MM.1S (cell line): ENCODE measurements at regions not wholly inside any gene's neighbourhood (a gene's known extent, or its start where the extent isn't known, plus 50 kb on each side); places are given as distances from the start of the nearest gene placed in this dataset.
A peak's percentile ranks its signal among the peaks of the same experiment; 100 is the strongest.

Experiments
- DNase-seq: peaks from one replicate; pipeline ENCODE4 v3.0.0-alpha.2; 2015
- H2AFZ ChIP-seq: fragments of 300-600 bp; sonication (generic); 2 replicates; pipeline ENCODE4 v1.6.0; 2016; ENCODE audit warnings: antibody characterized with exemption, low read length
- H3F3A ChIP-seq: fragments of 300-600 bp; sonication (generic); 2 replicates; pipeline ENCODE4 v1.6.1; 2016; ENCODE audit warnings: mild to moderate bottlenecking, antibody characterized with exemption, low read length, moderate library complexity, mixed read lengths; ENCODE audit not compliant: insufficient read depth
- H3K27ac ChIP-seq: fragments of 300-600 bp; sonication (generic); 2 replicates; pipeline ENCODE4 v1.5.1; 2016; ENCODE audit warnings: mild to moderate bottlenecking, low read length
- H3K27me3 ChIP-seq: fragments of 300-600 bp; sonication (generic); replicated peaks from 2 replicates; pipeline ENCODE4 v1.6.0; 2016; ENCODE audit warnings: low read length; ENCODE audit not compliant: insufficient read depth
- H3K36me3 ChIP-seq: fragments of 300-600 bp; sonication (generic); replicated peaks from 2 replicates; pipeline ENCODE4 v1.6.1; 2016; ENCODE audit warnings: mild to moderate bottlenecking, low read length, mixed read lengths; ENCODE audit not compliant: insufficient read depth
- H3K4me1 ChIP-seq: fragments of 300-600 bp; sonication (generic); 2 replicates; pipeline ENCODE4 v1.6.1; 2016; ENCODE audit warnings: low read length, mixed read lengths
- H3K4me2 ChIP-seq: fragments of 300-600 bp; sonication (generic); 2 replicates; pipeline ENCODE4 v1.6.0; 2016; ENCODE audit warnings: low read depth, low read length
- H3K4me3 ChIP-seq: fragments of 300-600 bp; sonication (generic); 2 replicates; pipeline ENCODE4 v1.5.1; 2016; ENCODE audit warnings: low read length, mixed read lengths
- H3K79me2 ChIP-seq: fragments of 300-600 bp; sonication (generic); 2 replicates; pipeline ENCODE4 v1.6.1; 2016; ENCODE audit warnings: mixed run types, low read length, mixed read lengths
- H3K9ac ChIP-seq: fragments of 300-600 bp; sonication (generic); 2 replicates; pipeline ENCODE4 v1.6.1; 2016; ENCODE audit warnings: low read length, mixed read lengths
- H3K9me2 ChIP-seq: fragments of 300-600 bp; sonication (generic); replicated peaks from 2 replicates; pipeline ENCODE4 v1.6.1; 2016; ENCODE audit warnings: mild to moderate bottlenecking, low read length, mixed read lengths; ENCODE audit not compliant: insufficient read depth
- H3K9me3 ChIP-seq: fragments of 300-600 bp; sonication (generic); replicated peaks from 2 replicates; pipeline ENCODE4 v1.6.1; 2016; ENCODE audit warnings: mild to moderate bottlenecking, low read length, mixed read lengths; ENCODE audit not compliant: insufficient read depth
- H4K20me1 ChIP-seq: fragments of 300-600 bp; sonication (generic); 2 replicates; pipeline ENCODE4 v1.6.1; 2016; ENCODE audit warnings: mild to moderate bottlenecking, low read length, moderate library complexity, mixed read lengths; ENCODE audit not compliant: insufficient read depth
- EZH2 ChIP-seq: fragments of 300-600 bp; sonication (generic); optimal IDR thresholded peaks from 2 replicates; pipeline ENCODE3; 2017; ENCODE audit warnings: low read depth, mild to moderate bottlenecking, antibody characterized with exemption, low read length, mixed read lengths
- EZH2phosphoT487 ChIP-seq: fragments of 300-600 bp; sonication (generic); IDR thresholded peaks from 2 replicates; pipeline ENCODE4 v1.6.1; 2018; ENCODE audit warnings: antibody characterized with exemption, low read length
- TF ChIP-seq, protein P1 (sequence below): fragments of 300-600 bp; sonication (generic); IDR thresholded peaks from 2 replicates; pipeline ENCODE4 v1.5.1; 2016; ENCODE audit warnings: antibody characterized with exemption, low read length, mixed read lengths

DNA sequence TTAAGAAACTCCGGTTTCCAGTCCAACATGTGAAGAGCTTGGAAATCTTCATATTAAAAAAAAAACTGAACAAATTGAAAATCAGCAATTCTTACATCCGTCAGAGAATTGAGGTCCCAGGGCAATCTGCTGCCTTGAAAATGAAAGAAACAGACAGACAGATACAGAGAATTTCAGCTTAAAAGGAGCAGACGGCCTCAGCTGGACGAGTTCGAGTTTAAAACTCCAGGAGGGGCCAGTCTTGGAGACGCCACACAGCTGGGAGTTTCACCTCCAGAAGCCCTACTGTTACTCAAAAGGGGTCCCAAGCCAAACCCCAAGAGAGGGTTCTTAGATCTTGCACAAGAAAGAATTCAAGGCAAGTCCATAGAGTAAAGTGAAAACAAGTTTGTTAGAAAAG is 226.5 kb upstream of the ARL4C start:
- peak; percentile 14 for DNase-seq
- Histone ChIP-seq H3K4me1 (no peaks in the 10 kb centered on the region), H3K9ac (no peak overlapping the region), H3K79me2 (no peaks in the 10 kb centered on the region), H3K36me3 (no peaks in the 10 kb centered on the region), H3K4me3 (no peak overlapping the region), H4K20me1 (no peaks in the 10 kb centered on the region), H3F3A (no peaks in the 10 kb centered on the region), H2AFZ (no peak overlapping the region), H3K9me3 (no peaks in the 10 kb centered on the region), H3K9me2 (no peaks in the 10 kb centered on the region), H3K27ac (no peak overlapping the region), H3K27me3 (no peaks in the 10 kb centered on the region), H3K4me2 (no peak overlapping the region)
- TF ChIP-seq, protein P1, sequence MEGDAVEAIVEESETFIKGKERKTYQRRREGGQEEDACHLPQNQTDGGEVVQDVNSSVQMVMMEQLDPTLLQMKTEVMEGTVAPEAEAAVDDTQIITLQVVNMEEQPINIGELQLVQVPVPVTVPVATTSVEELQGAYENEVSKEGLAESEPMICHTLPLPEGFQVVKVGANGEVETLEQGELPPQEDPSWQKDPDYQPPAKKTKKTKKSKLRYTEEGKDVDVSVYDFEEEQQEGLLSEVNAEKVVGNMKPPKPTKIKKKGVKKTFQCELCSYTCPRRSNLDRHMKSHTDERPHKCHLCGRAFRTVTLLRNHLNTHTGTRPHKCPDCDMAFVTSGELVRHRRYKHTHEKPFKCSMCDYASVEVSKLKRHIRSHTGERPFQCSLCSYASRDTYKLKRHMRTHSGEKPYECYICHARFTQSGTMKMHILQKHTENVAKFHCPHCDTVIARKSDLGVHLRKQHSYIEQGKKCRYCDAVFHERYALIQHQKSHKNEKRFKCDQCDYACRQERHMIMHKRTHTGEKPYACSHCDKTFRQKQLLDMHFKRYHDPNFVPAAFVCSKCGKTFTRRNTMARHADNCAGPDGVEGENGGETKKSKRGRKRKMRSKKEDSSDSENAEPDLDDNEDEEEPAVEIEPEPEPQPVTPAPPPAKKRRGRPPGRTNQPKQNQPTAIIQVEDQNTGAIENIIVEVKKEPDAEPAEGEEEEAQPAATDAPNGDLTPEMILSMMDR, result no peak
- TF ChIP-seq EZH2, result no peak
- no peak for TF ChIP-seq EZH2phosphoT487

DNA sequence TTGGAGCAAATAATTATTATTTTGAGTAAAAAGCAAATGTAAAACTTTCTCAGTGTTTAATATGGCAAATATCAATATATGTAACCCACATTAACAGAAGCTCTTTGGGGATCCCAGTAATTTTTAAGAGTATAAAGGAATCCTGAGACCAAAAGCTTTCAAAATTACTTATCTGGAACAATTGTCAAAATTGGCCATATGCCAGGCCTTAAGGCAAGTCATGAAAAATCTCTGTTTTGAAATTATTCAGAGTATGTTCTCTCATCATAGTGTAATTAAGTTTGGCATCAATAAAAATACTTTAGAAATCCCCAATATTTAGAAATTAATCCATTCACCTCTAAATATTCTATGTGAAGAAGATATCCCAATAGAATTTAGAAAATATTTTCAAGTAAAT is 225.3 kb upstream of the ARL4C start:
- no peaks in the 10 kb centered on the region for H3K27me3 ChIP-seq
- no peaks in the 10 kb centered on the region for H3K9me2 ChIP-seq
- TF ChIP-seq, protein P1, result no peak
- TF ChIP-seq EZH2phosphoT487, result no peak
- no peak for TF ChIP-seq EZH2
- H3K36me3 ChIP-seq, result no peaks in the 10 kb centered on the region
- H3K4me1 ChIP-seq, result no peaks in the 10 kb centered on the region
- no peaks in the 10 kb centered on the region for H3F3A ChIP-seq
- no peak overlapping the region for H2AFZ ChIP-seq
- no peaks in the 10 kb centered on the region for H3K9me3 ChIP-seq
- no peak overlapping the region for H3K4me3 ChIP-seq
- H3K27ac ChIP-seq, result no peak overlapping the region
- H3K79me2 ChIP-seq, result no peaks in the 10 kb centered on the region
- H3K4me2 ChIP-seq, result no peak overlapping the region
- no peak overlapping the region for H3K9ac ChIP-seq
- no peaks in the 10 kb centered on the region for H4K20me1 ChIP-seq
- DNase-seq, result no peak

GRCh38 chr2:234719116-234719716 is 222.3 kb upstream of the ARL4C start:
- TF ChIP-seq EZH2phosphoT487, result no peak
- TF ChIP-seq, protein P1, result no peak
- no peaks in the 10 kb centered on the region for H3K4me1 ChIP-seq
- no peak overlapping the region for H3K9ac ChIP-seq
- H3K4me3 ChIP-seq, result no peak overlapping the region
- no peaks in the 10 kb centered on the region for H3K9me3 ChIP-seq
- no peak for DNase-seq
- no peaks in the 10 kb centered on the region for H3K36me3 ChIP-seq
- no peaks in the 10 kb centered on the region for H3K27me3 ChIP-seq
- no peak overlapping the region for H3K27ac ChIP-seq
- no peak overlapping the region for H2AFZ ChIP-seq
- H4K20me1 ChIP-seq, result no peaks in the 10 kb centered on the region
- no peaks in the 10 kb centered on the region for H3F3A ChIP-seq
- H3K79me2 ChIP-seq, result no peaks in the 10 kb centered on the region
- no peak overlapping the region for H3K4me2 ChIP-seq
- H3K9me2 ChIP-seq, result no peaks in the 10 kb centered on the region
